ENCODE measurements at regions not wholly inside any gene's neighbourhood (a gene's known extent, or its start where the extent isn't known, plus 50 kb on each side); places are given as distances from the start of the nearest gene placed in this dataset.

DNA sequence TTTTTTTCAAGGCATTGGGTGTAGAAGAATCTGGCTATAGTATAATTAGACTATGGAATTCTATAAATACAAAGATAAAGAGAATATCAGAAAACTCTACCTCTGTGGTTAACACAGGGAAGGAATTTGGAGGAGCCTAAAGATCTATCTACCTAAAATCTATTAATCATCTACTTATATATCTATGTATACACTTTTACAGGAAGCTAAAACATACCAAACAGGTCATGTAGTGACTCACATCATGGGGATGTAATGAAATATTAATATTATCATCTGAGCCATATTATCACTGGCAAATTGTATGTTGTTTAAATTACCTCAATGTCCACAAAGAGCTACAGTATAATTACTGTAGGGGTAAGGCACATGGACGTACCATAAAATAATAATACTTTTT lies 1748.2 kb downstream of the EFNA5 start:
- intact Hi-C loops (cut with DNase I; ENCODE audit: low total_unique reads) = no loop called here
- WGBS, 5 donors = 81 to 89% (median 87%) methylated on average over 1 of the region's 1 CpG
- DNase-seq = no peak
- no peaks in the 10 kb centered on the region for H3K36me3 ChIP-seq
- H3K9me3 ChIP-seq = no peaks in the 10 kb centered on the region
- H3K4me3 ChIP-seq = no peak overlapping the region
- no peaks in the 10 kb centered on the region for H3K4me1 ChIP-seq
- H3K27me3 ChIP-seq = no peaks in the 10 kb centered on the region
- no peak overlapping the region for H3K27ac ChIP-seq
- TF ChIP-seq POLR2A (IDR thresholded peaks at IDR 0.05) = no peak
- no peak for TF ChIP-seq EP300 (IDR thresholded peaks at IDR 0.05)
- TF ChIP-seq, protein P1, sequence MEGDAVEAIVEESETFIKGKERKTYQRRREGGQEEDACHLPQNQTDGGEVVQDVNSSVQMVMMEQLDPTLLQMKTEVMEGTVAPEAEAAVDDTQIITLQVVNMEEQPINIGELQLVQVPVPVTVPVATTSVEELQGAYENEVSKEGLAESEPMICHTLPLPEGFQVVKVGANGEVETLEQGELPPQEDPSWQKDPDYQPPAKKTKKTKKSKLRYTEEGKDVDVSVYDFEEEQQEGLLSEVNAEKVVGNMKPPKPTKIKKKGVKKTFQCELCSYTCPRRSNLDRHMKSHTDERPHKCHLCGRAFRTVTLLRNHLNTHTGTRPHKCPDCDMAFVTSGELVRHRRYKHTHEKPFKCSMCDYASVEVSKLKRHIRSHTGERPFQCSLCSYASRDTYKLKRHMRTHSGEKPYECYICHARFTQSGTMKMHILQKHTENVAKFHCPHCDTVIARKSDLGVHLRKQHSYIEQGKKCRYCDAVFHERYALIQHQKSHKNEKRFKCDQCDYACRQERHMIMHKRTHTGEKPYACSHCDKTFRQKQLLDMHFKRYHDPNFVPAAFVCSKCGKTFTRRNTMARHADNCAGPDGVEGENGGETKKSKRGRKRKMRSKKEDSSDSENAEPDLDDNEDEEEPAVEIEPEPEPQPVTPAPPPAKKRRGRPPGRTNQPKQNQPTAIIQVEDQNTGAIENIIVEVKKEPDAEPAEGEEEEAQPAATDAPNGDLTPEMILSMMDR (IDR thresholded peaks at IDR 0.05) = no peak
- TF ChIP-seq POLR2AphosphoS5 (IDR thresholded peaks at IDR 0.05) = no peak

DNA sequence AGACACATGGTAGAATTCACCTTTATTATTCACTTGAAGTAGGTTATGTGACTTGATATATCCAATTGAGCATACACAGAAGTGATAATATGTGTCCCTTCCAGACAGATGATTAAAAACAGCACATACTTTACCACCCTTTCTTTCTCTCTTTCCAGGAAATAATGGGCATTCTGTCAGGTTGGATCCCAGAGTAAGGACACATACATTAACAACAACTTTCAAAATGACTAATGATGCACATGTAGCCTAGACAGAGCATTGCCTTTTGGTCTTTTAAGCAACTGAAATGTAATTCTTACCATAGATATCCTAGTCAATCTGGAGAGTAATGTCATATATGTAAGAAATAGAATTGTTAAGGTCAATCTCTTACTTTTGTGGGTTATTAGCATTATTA lies 1748.7 kb downstream of the EFNA5 start:
- Histone ChIP-seq H3K27ac (no peak overlapping the region), H3K4me3 (no peak overlapping the region), H3K27me3 (no peaks in the 10 kb centered on the region), H3K36me3 (no peaks in the 10 kb centered on the region), H3K4me1 (no peaks in the 10 kb centered on the region), H3K9me3 (no peaks in the 10 kb centered on the region)
- no peak for DNase-seq
- TF ChIP-seq POLR2AphosphoS5 (IDR thresholded peaks at IDR 0.05) (no peak), POLR2A (IDR thresholded peaks at IDR 0.05) (no peak), EP300 (IDR thresholded peaks at IDR 0.05) (no peak)
- TF ChIP-seq, protein P1 (IDR thresholded peaks at IDR 0.05) = no peak
- intact Hi-C loops (cut with DNase I; ENCODE audit: low total_unique reads) = no loop called here

DNA sequence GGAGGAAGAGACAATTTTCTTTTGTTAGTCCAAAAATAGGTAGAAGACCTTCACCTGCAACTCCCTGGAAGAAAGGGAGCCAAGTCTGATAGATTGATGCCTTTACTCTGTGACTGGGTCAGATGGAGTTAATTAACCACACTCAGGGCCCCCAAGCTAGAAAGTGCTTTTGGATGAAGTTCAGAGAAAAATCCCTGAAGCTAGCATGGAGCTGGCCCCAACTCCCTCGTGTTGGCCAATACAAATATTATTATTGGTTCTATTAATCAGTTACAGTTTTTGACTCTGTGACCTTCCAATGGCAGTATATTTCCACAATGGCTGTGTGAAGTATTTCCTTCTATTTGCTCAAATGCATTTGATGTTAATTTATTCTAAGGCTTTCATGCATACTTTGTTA lies 1753.5 kb downstream of the EFNA5 start:
- Histone ChIP-seq H3K4me1 (no peaks in the 10 kb centered on the region), H3K9me3 (no peaks in the 10 kb centered on the region), H3K4me3 (no peak overlapping the region), H3K36me3 (no peaks in the 10 kb centered on the region), H3K27ac (no peak overlapping the region), H3K27me3 (no peaks in the 10 kb centered on the region)
- no peak for DNase-seq
- 4 to 10% (median 5%) methylated on average over 1 of the region's 1 CpG for WGBS, 5 donors
- TF ChIP-seq POLR2AphosphoS5 (IDR thresholded peaks at IDR 0.05) (no peak), POLR2A (IDR thresholded peaks at IDR 0.05) (no peak), EP300 (IDR thresholded peaks at IDR 0.05) (no peak)
- TF ChIP-seq, protein P1 (IDR thresholded peaks at IDR 0.05) = no peak
- intact Hi-C loops (cut with DNase I; ENCODE audit: low total_unique reads) = no loop called here

DNA sequence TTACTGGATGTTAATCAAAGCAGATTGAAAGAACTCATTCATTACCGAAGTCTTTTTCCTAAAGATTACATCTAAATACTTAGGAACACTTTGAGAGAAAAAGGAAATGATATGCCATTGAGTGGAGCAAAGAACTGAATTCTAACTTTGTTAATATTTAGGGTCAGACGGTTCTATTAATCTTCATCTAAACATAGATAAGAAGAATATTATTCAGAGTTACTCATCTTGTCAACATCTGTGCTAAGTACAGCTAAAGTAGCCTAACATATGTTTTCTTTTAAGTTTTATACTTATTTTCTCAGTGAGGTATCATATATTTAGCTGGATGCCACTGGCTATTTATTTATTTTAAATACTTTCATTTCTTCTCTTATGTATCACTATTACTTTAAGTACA lies 1763.7 kb downstream of the EFNA5 start:
- Histone ChIP-seq H3K27ac (no peak overlapping the region), H3K36me3 (no peaks in the 10 kb centered on the region), H3K4me1 (no peaks in the 10 kb centered on the region), H3K27me3 (no peaks in the 10 kb centered on the region), H3K4me3 (no peak overlapping the region), H3K9me3 (no peaks in the 10 kb centered on the region)
- 47 to 58% (median 50%) methylated on average over 2 of the region's 2 CpGs for WGBS, 5 donors
- no peak for DNase-seq
- TF ChIP-seq, protein P1 (IDR thresholded peaks at IDR 0.05) = no peak
- TF ChIP-seq EP300 (IDR thresholded peaks at IDR 0.05) (no peak), POLR2AphosphoS5 (IDR thresholded peaks at IDR 0.05) (no peak), POLR2A (IDR thresholded peaks at IDR 0.05) (no peak)
- intact Hi-C loops (cut with DNase I; ENCODE audit: low total_unique reads) = no loop called here

Measured in stomach (tissue), 8 donors.